ENCODE measurements at regions not wholly inside any gene's neighbourhood (a gene's known extent, or its start where the extent isn't known, plus 50 kb on each side); places are given as distances from the start of the nearest gene placed in this dataset.

GRCh38 chr2:21728133-21728532 is 604.4 kb downstream of the TDRD15 start:
- Histone ChIP-seq H3K4me3 (ENCODE audit: insufficient read depth, low read length, poor library complexity, severe bottlenecking) (no peak overlapping the region), H3K9me2 (replicated peaks; ENCODE audit: insufficient read depth, low read length) (no peaks in the 10 kb centered on the region), H2AFZ (ENCODE audit: low read depth, low read length, severe bottlenecking) (no peak overlapping the region), H3K79me2 (ENCODE audit: insufficient read depth, low read length) (no peaks in the 10 kb centered on the region), H4K20me1 (ENCODE audit: low read depth, low read length) (no peaks in the 10 kb centered on the region), H3K27me3 (ENCODE audit: low read length) (no peaks in the 10 kb centered on the region), H3K9ac (ENCODE audit: low read length) (no peak overlapping the region), H3K9me3 (ENCODE audit: insufficient read depth, low read length) (no peaks in the 10 kb centered on the region), H3K4me2 (ENCODE audit: low read depth, low read length, poor library complexity, severe bottlenecking) (no peak overlapping the region), H3K36me3 (ENCODE audit: low read length) (no peaks in the 10 kb centered on the region), H3F3A (ENCODE audit: insufficient read depth) (no peaks in the 10 kb centered on the region), H3K27ac (ENCODE audit: low read depth, low read length) (no peak overlapping the region)
- TF ChIP-seq CTCF (IDR thresholded peaks at IDR 0.05; ENCODE audit: insufficient read depth, low read length, poor library complexity, severe bottlenecking) (no peak), EZH2phosphoT487 (conservative IDR thresholded peaks at IDR 0.05; ENCODE audit: low read length) (no peak)

- Histone ChIP-seq H3K4me3 (ENCODE audit: insufficient read depth, low read length, poor library complexity, severe bottlenecking) (no peak overlapping the region), H3K4me2 (ENCODE audit: low read depth, low read length, poor library complexity, severe bottlenecking) (no peak overlapping the region), H3K9ac (ENCODE audit: low read length) (no peak overlapping the region), H3K27ac (ENCODE audit: low read depth, low read length) (no peak overlapping the region), H3K36me3 (ENCODE audit: low read length) (no peaks in the 10 kb centered on the region), H3K9me3 (ENCODE audit: insufficient read depth, low read length) (no peaks in the 10 kb centered on the region), H3K79me2 (ENCODE audit: insufficient read depth, low read length) (no peaks in the 10 kb centered on the region), H3K9me2 (replicated peaks; ENCODE audit: insufficient read depth, low read length) (no peaks in the 10 kb centered on the region), H3F3A (ENCODE audit: insufficient read depth) (no peaks in the 10 kb centered on the region), H3K27me3 (ENCODE audit: low read length) (no peaks in the 10 kb centered on the region), H4K20me1 (ENCODE audit: low read depth, low read length) (no peaks in the 10 kb centered on the region), H2AFZ (ENCODE audit: low read depth, low read length, severe bottlenecking) (no peak overlapping the region)
- TF ChIP-seq CTCF (IDR thresholded peaks at IDR 0.05; ENCODE audit: insufficient read depth, low read length, poor library complexity, severe bottlenecking), result no peak
- TF ChIP-seq EZH2phosphoT487 (conservative IDR thresholded peaks at IDR 0.05; ENCODE audit: low read length), result no peak
These were observed 606.4 kb downstream of the TDRD15 start for GRCh38 chr2:21730141-21730540.

- Histone ChIP-seq H3K36me3 (ENCODE audit: low read length) (no peaks in the 10 kb centered on the region), H3K27ac (ENCODE audit: low read depth, low read length) (no peak overlapping the region), H3K4me3 (ENCODE audit: insufficient read depth, low read length, poor library complexity, severe bottlenecking) (no peak overlapping the region), H3K9ac (ENCODE audit: low read length) (no peak overlapping the region), H3K9me2 (replicated peaks; ENCODE audit: insufficient read depth, low read length) (no peaks in the 10 kb centered on the region), H3F3A (ENCODE audit: insufficient read depth) (no peaks in the 10 kb centered on the region), H3K27me3 (ENCODE audit: low read length) (no peaks in the 10 kb centered on the region), H3K4me2 (ENCODE audit: low read depth, low read length, poor library complexity, severe bottlenecking) (no peak overlapping the region), H2AFZ (ENCODE audit: low read depth, low read length, severe bottlenecking) (no peak overlapping the region), H3K9me3 (ENCODE audit: insufficient read depth, low read length) (no peaks in the 10 kb centered on the region), H3K79me2 (ENCODE audit: insufficient read depth, low read length) (no peaks in the 10 kb centered on the region), H4K20me1 (ENCODE audit: low read depth, low read length) (no peaks in the 10 kb centered on the region)
- TF ChIP-seq EZH2phosphoT487 (conservative IDR thresholded peaks at IDR 0.05; ENCODE audit: low read length), result no peak
- no peak for TF ChIP-seq CTCF (IDR thresholded peaks at IDR 0.05; ENCODE audit: insufficient read depth, low read length, poor library complexity, severe bottlenecking)
These were observed 616.7 kb downstream of the TDRD15 start for GRCh38 chr2:21740484-21740883.
